ENCODE measurements at regions not wholly inside any gene's neighbourhood (a gene's known extent, or its start where the extent isn't known, plus 50 kb on each side); places are given as distances from the start of the nearest gene placed in this dataset.

GRCh38 chr10:78348411-78349164 lies 314.9 kb downstream of the RPS24 start:
- TF ChIP-seq POLR2A (IDR thresholded peaks at IDR 0.05), result no peak
- TF ChIP-seq, protein P1, sequence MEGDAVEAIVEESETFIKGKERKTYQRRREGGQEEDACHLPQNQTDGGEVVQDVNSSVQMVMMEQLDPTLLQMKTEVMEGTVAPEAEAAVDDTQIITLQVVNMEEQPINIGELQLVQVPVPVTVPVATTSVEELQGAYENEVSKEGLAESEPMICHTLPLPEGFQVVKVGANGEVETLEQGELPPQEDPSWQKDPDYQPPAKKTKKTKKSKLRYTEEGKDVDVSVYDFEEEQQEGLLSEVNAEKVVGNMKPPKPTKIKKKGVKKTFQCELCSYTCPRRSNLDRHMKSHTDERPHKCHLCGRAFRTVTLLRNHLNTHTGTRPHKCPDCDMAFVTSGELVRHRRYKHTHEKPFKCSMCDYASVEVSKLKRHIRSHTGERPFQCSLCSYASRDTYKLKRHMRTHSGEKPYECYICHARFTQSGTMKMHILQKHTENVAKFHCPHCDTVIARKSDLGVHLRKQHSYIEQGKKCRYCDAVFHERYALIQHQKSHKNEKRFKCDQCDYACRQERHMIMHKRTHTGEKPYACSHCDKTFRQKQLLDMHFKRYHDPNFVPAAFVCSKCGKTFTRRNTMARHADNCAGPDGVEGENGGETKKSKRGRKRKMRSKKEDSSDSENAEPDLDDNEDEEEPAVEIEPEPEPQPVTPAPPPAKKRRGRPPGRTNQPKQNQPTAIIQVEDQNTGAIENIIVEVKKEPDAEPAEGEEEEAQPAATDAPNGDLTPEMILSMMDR (IDR thresholded peaks at IDR 0.05), result no peak
- no peak for TF ChIP-seq EP300 (IDR thresholded peaks at IDR 0.05)

Measured in tibial nerve (tissue), 4 donors.